ENCODE measurements at regions not wholly inside any gene's neighbourhood (a gene's known extent, or its start where the extent isn't known, plus 50 kb on each side); places are given as distances from the start of the nearest gene placed in this dataset.

GRCh38 chr3:5465183-5465582, 277.7 kb downstream of the EDEM1 start:
- Histone ChIP-seq H3K9me3 (no peaks in the 10 kb centered on the region), H3K27me3 (no peaks in the 10 kb centered on the region), H3K27ac (no peak overlapping the region), H3K4me3 (no peak overlapping the region), H3K4me1 (no peaks in the 10 kb centered on the region), H3K36me3 (no peaks in the 10 kb centered on the region)
- TF ChIP-seq POLR2A (IDR thresholded peaks at IDR 0.05) (no peak), CTCF (IDR thresholded peaks at IDR 0.05) (no peak)
- DNase-seq = no peak

- no peaks in the 10 kb centered on the region for H3K9me3 ChIP-seq
- H3K27ac ChIP-seq = no peak overlapping the region
- no peak for DNase-seq
- TF ChIP-seq CTCF (IDR thresholded peaks at IDR 0.05) (no peak), POLR2A (IDR thresholded peaks at IDR 0.05) (no peak)
- H3K36me3 ChIP-seq = no peaks in the 10 kb centered on the region
- H3K4me3 ChIP-seq = no peak overlapping the region
- no peaks in the 10 kb centered on the region for H3K4me1 ChIP-seq
- H3K27me3 ChIP-seq = no peaks in the 10 kb centered on the region
Measured at GRCh38 chr3:5466065-5466464, 278.6 kb downstream of the EDEM1 start.

GRCh38 chr3:5466717-5467116, 279.2 kb downstream of the EDEM1 start:
- H3K4me3 ChIP-seq = no peak overlapping the region
- H3K36me3 ChIP-seq = no peaks in the 10 kb centered on the region
- H3K9me3 ChIP-seq = no peaks in the 10 kb centered on the region
- TF ChIP-seq CTCF (IDR thresholded peaks at IDR 0.05) (no peak), POLR2A (IDR thresholded peaks at IDR 0.05) (no peak)
- H3K27me3 ChIP-seq = no peaks in the 10 kb centered on the region
- no peak for DNase-seq
- H3K4me1 ChIP-seq = no peaks in the 10 kb centered on the region
- no peak overlapping the region for H3K27ac ChIP-seq

GRCh38 chr3:5473471-5473870, 286.0 kb downstream of the EDEM1 start:
- H3K4me3 ChIP-seq = no peak overlapping the region
- DNase-seq = no peak
- no peak for TF ChIP-seq CTCF (IDR thresholded peaks at IDR 0.05)
- H3K27ac ChIP-seq = no peak overlapping the region
- no peaks in the 10 kb centered on the region for H3K27me3 ChIP-seq
- H3K36me3 ChIP-seq = no peaks in the 10 kb centered on the region
- H3K9me3 ChIP-seq = no peaks in the 10 kb centered on the region
- H3K4me1 ChIP-seq = no peaks in the 10 kb centered on the region

- Histone ChIP-seq H3K4me1 (no peaks in the 10 kb centered on the region), H3K9me3 (no peaks in the 10 kb centered on the region), H3K36me3 (no peaks in the 10 kb centered on the region), H3K4me3 (no peak overlapping the region), H3K27me3 (no peaks in the 10 kb centered on the region), H3K27ac (no peak overlapping the region)
- no peak for TF ChIP-seq POLR2A (IDR thresholded peaks at IDR 0.05)
- TF ChIP-seq CTCF (IDR thresholded peaks at IDR 0.05) = no peak
- DNase-seq = no peak
Measured at GRCh38 chr3:5476403-5476802, 288.9 kb downstream of the EDEM1 start.

GRCh38 chr3:5479229-5479799, 291.8 kb downstream of the EDEM1 start:
- Histone ChIP-seq H3K9me3 (no peaks in the 10 kb centered on the region), H3K4me1 (no peaks in the 10 kb centered on the region), H3K36me3 (no peaks in the 10 kb centered on the region), H3K27me3 (no peaks in the 10 kb centered on the region), H3K27ac (no peak overlapping the region), H3K4me3 (no peak overlapping the region)
- DNase-seq = no peak
- TF ChIP-seq POLR2A (IDR thresholded peaks at IDR 0.05) (no peak), CTCF (IDR thresholded peaks at IDR 0.05) (no peak)

Data from Peyer's patch (tissue), 4 donors.